Retinal pigment epithelial cell (primary cell): ENCODE measurements at regions not wholly inside any gene's neighbourhood (a gene's known extent, or its start where the extent isn't known, plus 50 kb on each side); places are given as distances from the start of the nearest gene placed in this dataset.

Experiments
- DNase-seq: peaks from one replicate; pipeline ENCODE4 v3.0.0-alpha.2; 2010; ENCODE audit warnings: low read depth
- H3K4me3 ChIP-seq: 2 replicates; pipeline ENCODE4 v1.5.1; 2011; ENCODE audit warnings: mild to moderate bottlenecking, low read length, control low read depth, moderate library complexity
- CTCF ChIP-seq: conservative IDR thresholded peaks from 2 replicates; pipeline ENCODE4 v1.5.1; 2011; ENCODE audit warnings: low read depth, low read length, control low read depth, inconsistent platforms

- no peak for TF ChIP-seq CTCF
- H3K4me3 ChIP-seq: no peak overlapping the region
- DNase-seq: no peak
Measured at GRCh38 chr15:45862034-45862433, 227.2 kb downstream of the SQOR start.

GRCh38 chr15:45863881-45864580 lies 229.2 kb downstream of the SQOR start:
- no peak for TF ChIP-seq CTCF
- no peak overlapping the region for H3K4me3 ChIP-seq
- DNase-seq: no peak

GRCh38 chr15:45866616-45867015 lies 231.8 kb downstream of the SQOR start:
- DNase-seq: no peak
- no peak for TF ChIP-seq CTCF
- H3K4me3 ChIP-seq: no peak overlapping the region

- DNase-seq: no peak
- no peak for TF ChIP-seq CTCF
- no peak overlapping the region for H3K4me3 ChIP-seq
Measured at GRCh38 chr15:45867281-45867680, 232.5 kb downstream of the SQOR start.

- no peak for TF ChIP-seq CTCF
- no peak for DNase-seq
- H3K4me3 ChIP-seq: no peak overlapping the region
Measured at GRCh38 chr15:45868109-45868691, 233.4 kb downstream of the SQOR start.

- TF ChIP-seq CTCF: no peak
- no peak for DNase-seq
- no peak overlapping the region for H3K4me3 ChIP-seq
Measured at GRCh38 chr15:45869034-45869668, 234.3 kb downstream of the SQOR start.
